Skin of body (tissue), 1 donor: ENCODE measurements at regions not wholly inside any gene's neighbourhood (a gene's known extent, or its start where the extent isn't known, plus 50 kb on each side); places are given as distances from the start of the nearest gene placed in this dataset.
"Not testable (repeated sequence)": the region's sequence is repeated elsewhere in the genome, so short reads cannot be mapped to it uniquely, and the experiment has no call there.

ENCODE experiments used
- DNase-seq: peaks from one replicate; lab custom pipeline; 2025; lab: John Stamatoyannopoulos, UW

- no peak for DNase-seq
These were observed 87.7 kb downstream of the RTP5 start for GRCh38 chr2:241957276-241957675.

DNA sequence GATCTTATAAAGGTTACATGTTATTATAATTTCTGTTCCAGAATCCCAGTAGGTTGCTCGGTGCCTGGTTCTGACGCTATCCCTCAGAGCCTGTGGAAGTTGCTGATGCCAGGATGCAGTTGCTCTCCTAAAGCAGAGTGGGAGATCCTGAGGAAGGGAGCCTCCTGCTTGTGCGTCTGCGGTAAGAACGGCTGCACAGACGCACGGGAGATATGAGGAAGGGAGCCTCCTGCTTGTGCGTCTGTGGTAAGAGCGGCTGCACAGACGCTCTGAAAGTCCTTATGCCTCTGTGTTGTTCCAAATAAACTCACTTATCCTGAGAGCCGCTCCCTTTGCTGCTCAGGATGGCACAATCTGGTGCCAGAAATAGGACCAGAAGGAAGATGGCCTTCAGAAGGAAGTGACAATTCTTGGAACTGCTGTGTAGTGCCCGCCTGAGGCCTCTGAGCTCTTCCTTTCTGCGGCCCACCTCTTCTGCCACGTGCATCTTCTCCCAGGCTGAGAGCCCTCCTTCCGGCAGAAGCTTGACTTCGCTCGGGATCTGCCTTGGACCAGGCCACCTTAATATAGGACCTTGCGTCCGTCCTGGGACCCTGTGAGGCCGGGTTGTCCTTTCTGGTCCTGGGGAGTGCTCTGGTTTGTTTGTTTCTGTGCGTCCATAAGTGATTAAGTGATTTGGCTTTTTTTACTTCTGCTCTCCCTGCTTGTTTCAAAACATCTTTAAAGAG lies 89.5 kb downstream of the RTP5 start:
- no peak for DNase-seq

DNA sequence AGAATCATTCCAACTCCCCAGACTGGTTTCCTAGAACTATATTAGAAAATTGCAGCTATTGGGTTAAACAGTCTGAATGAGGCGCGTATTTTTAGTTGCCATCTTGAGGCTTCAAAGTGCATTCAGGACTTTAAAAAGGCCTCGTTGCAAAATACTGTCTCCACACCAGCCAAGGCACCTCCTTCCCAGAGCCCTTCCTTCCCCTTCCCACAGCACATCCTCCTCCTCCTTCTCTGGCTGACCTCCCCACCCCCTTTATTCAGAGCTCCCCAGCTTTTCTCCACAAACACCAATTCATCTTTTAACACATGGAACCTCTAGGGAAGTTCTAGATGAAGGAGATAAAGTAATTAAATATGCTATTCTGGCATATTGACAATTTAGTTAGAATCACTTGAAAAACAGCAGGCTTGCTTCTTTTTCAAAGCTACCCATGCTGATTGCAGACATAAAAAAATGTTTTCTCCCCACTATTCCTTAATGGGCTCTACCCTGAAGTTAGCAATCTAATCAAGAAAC lies 90.3 kb downstream of the RTP5 start:
- no peak for DNase-seq

DNA sequence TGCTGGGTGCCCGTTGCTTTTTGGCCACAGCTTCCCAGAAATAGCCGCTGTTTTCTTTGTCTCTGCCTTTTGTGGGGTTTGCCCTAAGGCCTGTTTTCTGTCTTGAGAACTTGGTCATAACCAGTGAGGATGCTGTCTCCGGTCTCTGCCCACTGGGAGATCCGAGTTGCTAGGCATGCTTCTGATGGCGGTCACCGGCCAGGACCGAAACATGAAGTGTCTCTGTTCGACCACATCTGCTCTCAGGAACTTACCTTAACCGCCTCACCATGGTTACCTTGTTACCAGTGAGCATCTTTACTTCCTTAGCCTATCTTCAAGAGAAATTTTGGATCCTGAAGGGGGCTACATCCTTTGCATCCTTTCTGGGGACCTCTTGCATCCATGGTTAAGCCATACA lies 91.9 kb downstream of the RTP5 start:
- no peak for DNase-seq

DNA sequence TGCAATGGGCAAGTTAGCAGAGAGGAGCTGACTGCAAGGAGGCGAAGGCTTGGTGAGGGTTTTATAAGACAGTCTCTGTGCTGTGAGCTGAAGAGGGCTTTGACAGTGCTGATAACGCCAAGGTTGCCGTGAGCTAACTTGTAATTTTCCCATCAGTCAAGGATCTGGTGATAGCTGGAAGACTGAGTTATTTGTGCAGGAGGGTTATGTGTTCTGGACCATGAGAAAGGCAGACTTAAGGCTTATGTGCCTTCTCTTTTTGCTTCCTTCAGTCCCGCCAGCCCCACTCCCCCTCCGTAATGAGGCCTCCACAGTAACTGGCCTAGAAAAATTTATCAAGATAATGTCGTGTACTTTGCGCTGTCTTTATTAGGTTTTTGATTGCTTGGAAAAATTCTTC lies 94.6 kb downstream of the RTP5 start:
- DNase-seq: no peak

GRCh38 chr2:241965931-241966412 lies 96.4 kb downstream of the RTP5 start:
- peak; percentile 85 for DNase-seq

DNA sequence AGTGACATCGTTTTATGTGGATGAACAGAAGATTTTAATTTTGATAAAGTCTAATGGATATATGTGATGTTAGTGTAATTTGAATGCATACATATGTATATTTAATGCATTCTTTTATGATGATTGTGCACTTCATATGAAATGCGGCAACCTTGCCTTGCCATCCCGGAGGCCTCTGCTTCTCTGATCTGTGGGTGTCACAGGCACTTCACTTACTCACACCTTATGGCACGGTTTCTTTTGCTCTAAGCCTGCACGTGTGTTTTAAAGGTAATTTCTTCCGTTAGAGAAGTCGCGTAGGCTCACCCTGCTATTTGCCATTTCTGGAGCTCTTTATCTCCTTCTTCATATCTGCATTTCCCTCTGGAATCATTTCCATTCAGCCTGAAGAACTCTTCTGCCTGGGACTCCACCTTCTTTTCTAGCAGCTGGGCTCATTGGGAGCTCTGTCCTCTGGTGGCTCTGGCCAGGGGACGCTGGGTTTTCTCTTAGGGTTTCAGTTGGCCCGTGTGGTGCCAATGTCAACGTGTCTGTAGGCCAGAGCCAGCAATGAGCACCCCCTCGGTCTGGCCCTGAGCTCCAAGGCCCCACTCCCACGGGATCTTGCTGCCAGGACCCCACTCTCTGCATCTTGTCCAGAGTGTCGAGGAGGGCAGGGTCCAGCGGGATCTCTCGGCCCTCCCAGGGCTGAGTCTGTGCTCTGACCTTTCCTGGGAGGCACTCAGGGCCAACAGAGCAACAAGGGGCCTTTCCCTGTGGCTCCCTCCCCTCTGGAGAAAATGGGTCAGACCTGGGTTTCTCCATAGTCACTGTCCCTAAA lies 97.3 kb downstream of the RTP5 start:
- DNase-seq: no peak

- DNase-seq: no peak
These were observed 98.1 kb downstream of the RTP5 start for GRCh38 chr2:241967467-241968144.

DNA sequence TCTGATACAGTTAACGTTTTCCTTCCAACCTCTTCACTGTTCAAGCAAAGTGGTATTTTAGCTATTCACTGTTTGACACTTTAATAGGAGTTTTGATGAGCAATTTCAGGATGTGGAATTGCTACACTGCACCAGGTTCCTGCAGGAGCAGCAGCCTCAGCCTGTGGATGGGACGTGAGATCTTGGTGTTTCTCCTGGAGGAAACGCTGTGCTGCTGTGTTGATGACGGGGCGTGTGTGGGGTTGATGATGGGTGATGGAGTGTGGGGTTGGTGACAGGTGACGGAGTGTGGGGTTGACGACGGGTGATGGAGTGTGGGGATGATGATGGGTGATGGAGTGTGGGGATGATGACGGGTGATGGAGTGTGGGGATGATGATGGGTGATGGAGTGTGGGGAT lies 98.9 kb downstream of the RTP5 start:
- DNase-seq: no peak

DNA sequence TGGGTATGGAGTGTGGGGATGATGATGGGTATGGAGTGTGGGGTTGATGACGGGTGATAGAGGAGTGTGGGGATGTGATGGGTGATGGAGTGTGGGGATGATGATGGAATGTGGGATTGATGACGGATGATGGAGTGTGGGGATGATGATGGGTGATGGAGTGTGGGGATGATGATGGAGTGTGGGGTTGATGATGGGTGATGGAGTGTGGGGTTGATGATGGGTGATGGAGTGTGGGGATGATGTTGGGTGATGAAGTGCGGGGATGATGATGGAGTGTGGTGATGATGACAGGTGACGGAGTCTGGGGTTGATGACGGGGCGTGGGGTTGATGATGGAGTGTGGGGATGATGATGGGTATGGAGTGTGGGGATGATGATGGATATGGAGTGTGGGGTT lies 99.7 kb downstream of the RTP5 start:
- not testable (repeated sequence) for DNase-seq

GRCh38 chr2:241970716-241971115 lies 101.2 kb downstream of the RTP5 start:
- DNase-seq: no peak

DNA sequence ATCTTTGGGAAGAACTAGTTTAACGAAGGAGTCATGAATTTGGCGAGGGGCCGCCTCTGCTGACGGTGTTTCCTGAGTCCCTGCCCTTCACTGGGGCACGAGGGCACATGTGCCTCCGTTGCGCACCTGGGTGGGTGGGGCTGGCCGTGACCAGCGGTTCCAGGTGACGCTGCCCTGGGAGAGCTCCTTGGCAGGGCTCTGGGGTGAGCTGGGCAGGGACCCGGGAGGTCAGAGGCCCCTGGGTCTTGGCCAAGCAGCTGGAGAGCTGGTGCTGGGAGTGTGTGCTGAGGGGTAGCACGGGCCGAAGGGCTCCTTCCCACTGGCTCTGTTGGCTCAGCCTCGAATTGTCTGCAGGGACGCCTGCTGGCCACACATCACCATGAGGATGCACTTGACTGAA lies 104.6 kb downstream of the RTP5 start:
- DNase-seq: no peak

- DNase-seq: no peak
These were observed 105.5 kb downstream of the RTP5 start for GRCh38 chr2:241974851-241975592.

DNA sequence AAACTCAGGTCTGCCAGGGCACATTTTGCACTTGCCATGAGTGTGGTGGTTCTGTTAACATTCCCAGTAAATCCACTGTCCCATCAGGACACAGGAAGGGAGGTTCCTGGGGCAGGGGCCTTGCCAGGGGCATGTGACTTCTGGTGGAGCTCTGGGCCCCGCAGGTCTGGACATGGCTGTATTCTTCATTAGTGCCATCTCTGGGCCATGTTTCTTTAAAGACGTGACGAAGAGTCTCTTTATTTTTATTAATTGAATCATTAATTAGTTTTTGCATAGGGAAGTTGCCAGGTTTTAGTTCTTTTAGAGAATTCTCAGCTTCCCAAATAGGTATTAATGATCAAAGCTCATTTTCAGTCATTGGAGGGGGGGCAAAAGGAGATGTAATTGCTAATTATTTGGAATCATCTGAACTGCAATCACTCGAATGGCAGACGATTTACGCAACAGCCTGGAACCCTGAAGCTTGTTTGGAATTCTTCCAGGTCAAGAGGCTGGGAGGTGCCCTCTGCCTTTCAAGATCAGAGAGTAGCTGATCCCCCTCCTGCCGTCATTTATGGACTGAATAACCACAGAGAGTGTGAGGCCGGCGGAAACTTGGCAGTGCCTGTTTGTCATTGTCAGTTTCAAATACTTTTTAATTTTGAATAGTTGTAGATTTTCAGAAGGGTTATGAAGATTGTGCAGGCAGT lies 106.2 kb downstream of the RTP5 start:
- DNase-seq: peak; percentile 21

DNA sequence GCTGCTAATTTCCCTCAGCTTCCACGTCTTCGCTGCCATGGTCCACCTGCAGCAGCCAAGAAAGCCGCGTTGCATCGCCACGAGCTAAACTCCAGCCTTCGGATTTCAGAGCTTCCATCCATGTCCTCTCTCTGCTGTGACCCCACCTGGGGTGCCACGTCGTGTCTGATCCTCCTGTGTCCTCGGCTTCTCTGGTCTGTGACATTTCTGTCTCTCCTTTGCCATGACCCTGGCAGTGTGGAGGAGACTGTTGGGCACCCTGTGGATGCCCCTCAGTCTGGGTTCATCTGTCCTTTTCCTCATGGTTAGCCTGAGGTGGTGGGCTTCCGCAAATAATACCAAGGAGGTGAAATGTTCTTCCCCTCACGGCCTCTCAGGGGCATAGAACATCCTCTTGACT lies 106.8 kb downstream of the RTP5 start:
- DNase-seq: no peak

GRCh38 chr2:241977557-241978300 lies 108.2 kb downstream of the RTP5 start:
- no peak for DNase-seq

DNA sequence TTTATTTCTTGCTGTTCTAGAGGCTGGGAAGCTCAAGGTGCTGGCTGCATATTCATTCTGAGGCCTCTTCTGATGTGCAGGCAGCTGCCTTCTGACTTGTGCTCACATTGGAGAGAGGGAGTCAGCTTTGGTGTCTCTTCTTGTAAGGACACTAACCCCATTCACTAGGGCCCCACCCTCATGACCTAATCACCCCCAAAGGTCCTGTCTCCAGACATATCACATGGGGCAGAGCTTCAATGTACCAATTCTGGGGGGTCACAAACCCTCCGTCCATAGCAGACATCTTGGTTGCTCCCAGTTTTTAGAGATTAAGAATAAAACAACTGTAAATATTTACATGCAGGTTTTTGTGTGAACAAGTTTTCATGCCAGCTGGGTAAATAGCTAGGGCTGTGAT lies 109.1 kb downstream of the RTP5 start:
- no peak for DNase-seq

GRCh38 chr2:241980193-241980592 lies 110.7 kb downstream of the RTP5 start:
- no peak for DNase-seq

GRCh38 chr2:241981076-241981700 lies 111.7 kb downstream of the RTP5 start:
- no peak for DNase-seq
